22Rv1 (cell line): ENCODE measurements at regions not wholly inside any gene's neighbourhood (a gene's known extent, or its start where the extent isn't known, plus 50 kb on each side); places are given as distances from the start of the nearest gene placed in this dataset.

Source experiments
- H3K27ac ChIP-seq: fragments of 450-650 bp; 2 replicates; pipeline ENCODE4 v1.5.1; 2017
- ZFX ChIP-seq: fragments of 450-650 bp; IDR thresholded peaks from 2 replicates; pipeline ENCODE4 v1.6.1; 2017; ENCODE audit warnings: antibody characterized with exemption, borderline replicate concordance
- TF ChIP-seq, protein P1 (sequence below): fragments of 450-650 bp; IDR thresholded peaks from 2 replicates; pipeline ENCODE4 v1.5.1; 2017; ENCODE audit warnings: mild to moderate bottlenecking

GRCh38 chr11:101336155-101336554 is 206.5 kb upstream of the PGR start:
- TF ChIP-seq ZFX: no peak
- TF ChIP-seq, protein P1, sequence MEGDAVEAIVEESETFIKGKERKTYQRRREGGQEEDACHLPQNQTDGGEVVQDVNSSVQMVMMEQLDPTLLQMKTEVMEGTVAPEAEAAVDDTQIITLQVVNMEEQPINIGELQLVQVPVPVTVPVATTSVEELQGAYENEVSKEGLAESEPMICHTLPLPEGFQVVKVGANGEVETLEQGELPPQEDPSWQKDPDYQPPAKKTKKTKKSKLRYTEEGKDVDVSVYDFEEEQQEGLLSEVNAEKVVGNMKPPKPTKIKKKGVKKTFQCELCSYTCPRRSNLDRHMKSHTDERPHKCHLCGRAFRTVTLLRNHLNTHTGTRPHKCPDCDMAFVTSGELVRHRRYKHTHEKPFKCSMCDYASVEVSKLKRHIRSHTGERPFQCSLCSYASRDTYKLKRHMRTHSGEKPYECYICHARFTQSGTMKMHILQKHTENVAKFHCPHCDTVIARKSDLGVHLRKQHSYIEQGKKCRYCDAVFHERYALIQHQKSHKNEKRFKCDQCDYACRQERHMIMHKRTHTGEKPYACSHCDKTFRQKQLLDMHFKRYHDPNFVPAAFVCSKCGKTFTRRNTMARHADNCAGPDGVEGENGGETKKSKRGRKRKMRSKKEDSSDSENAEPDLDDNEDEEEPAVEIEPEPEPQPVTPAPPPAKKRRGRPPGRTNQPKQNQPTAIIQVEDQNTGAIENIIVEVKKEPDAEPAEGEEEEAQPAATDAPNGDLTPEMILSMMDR: no peak
- H3K27ac ChIP-seq: no peak overlapping the region

DNA sequence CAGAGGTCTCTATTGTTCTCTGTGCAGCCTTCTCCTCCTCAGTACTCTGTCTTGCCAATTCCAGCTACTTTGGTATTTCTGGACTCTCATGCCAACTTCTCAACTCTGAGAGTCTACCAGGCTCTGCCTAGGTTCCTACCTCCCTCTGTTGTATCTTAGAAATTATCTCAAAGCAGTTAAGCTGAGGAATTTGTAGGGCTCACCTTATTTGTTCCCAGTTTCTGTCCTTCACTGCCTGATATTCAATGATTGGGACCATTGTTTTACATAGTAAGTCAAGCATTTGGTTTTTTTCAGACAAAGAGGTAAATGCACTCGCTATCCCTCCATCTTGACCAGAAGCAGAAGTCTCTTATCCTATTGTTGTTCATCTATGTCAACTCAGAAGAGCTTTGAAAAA is 205.0 kb upstream of the PGR start:
- no peak overlapping the region for H3K27ac ChIP-seq
- TF ChIP-seq ZFX: no peak
- TF ChIP-seq, protein P1: no peak

- TF ChIP-seq, protein P1: no peak
- no peak for TF ChIP-seq ZFX
- no peak overlapping the region for H3K27ac ChIP-seq
These were observed 201.8 kb upstream of the PGR start for GRCh38 chr11:101331411-101331810.

DNA sequence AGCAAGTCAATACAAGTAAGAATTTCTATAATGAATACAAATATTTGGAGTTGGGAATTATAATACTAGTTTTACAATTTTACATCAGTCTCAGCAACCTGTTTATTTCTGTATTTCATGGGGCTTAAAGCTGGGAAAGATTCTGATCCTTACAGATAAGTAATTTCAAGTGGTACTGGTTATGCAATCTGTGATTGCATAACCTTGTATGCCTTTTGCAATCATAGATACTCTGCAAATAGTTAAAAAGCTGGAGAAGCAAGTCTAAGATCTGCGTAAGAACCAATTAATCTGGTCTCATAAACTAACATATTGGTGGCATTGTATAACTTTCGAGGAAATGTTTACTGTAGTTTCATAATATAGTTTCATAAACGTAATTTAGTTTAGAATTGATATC is 198.3 kb upstream of the PGR start:
- no peak overlapping the region for H3K27ac ChIP-seq
- no peak for TF ChIP-seq ZFX
- TF ChIP-seq, protein P1: no peak

DNA sequence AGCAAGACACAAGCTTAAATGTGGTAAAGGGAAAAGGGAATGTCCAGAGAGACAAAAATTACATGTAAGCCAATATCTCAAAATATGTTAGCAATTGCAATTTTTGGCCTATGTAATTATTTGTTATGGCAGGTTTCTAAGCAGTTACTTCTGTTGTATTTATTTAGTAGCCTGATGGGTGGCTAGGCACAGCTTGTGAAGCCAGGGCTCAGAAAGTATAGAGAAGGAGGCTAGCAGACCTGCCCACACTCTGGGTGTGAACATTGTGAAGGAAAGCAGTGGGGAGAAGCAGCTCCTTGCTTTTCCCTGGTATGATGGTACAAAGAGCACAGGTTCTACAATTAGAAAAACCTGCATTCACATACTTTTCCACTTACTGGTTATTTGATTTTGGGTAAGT is 196.5 kb upstream of the PGR start:
- TF ChIP-seq, protein P1: no peak
- TF ChIP-seq ZFX: no peak

DNA sequence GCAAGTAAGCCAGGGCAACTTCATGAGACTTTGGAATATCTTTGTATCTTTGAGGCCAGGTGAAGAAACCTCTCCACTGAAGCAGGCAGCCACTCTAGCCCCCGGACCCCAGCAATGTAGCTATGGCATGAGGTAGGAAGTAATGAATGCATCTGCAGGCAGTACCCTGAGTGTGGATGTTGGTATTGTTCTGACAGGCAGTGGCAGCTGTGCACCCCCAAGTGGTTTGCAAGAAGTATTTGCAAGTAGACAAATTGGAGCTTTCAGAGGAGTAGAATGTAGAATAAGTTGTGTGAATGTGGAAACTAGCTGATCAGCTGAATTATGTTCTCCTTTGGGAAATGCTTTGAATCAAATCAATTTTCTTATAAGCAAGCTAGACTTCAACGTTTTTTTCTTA is 194.4 kb upstream of the PGR start:
- H3K27ac ChIP-seq: no peak overlapping the region
- TF ChIP-seq ZFX: no peak
- TF ChIP-seq, protein P1: peak; percentile 12; the same call in 1 of the 2 replicates

More for the DNA sequence above, 196.5 kb upstream of the PGR start:
- no peak overlapping the region for H3K27ac ChIP-seq

GRCh38 chr11:101321222-101321621 is 191.6 kb upstream of the PGR start:
- TF ChIP-seq ZFX: no peak
- TF ChIP-seq, protein P1: 0 out of 2 replicates have a peak, but pooled peaks have one; percentile 11
- H3K27ac ChIP-seq: no peak overlapping the region
